ENCODE measurements at regions not wholly inside any gene's neighbourhood (a gene's known extent, or its start where the extent isn't known, plus 50 kb on each side); places are given as distances from the start of the nearest gene placed in this dataset.

- Histone ChIP-seq H4K20me1 (ENCODE audit: insufficient read depth, low read length) (no peaks in the 10 kb centered on the region), H3K9me3 (ENCODE audit: low read depth, low read length) (no peaks in the 10 kb centered on the region), H3K27ac (ENCODE audit: low read depth, low read length) (no peak overlapping the region), H3K36me3 (ENCODE audit: insufficient read depth, low read length) (no peaks in the 10 kb centered on the region), H3K27me3 (ENCODE audit: insufficient read depth, low read length) (no peaks in the 10 kb centered on the region), H3K4me1 (ENCODE audit: insufficient read depth, low read length) (no peaks in the 10 kb centered on the region), H2AFZ (ENCODE audit: low read length) (no peak overlapping the region), H3K4me2 (ENCODE audit: insufficient read depth, low read length) (no peak overlapping the region), H3K4me3 (ENCODE audit: insufficient read depth, low read length) (no peak overlapping the region), H3K79me2 (ENCODE audit: insufficient read depth, low read length) (no peaks in the 10 kb centered on the region)
- TF ChIP-seq, protein P1, sequence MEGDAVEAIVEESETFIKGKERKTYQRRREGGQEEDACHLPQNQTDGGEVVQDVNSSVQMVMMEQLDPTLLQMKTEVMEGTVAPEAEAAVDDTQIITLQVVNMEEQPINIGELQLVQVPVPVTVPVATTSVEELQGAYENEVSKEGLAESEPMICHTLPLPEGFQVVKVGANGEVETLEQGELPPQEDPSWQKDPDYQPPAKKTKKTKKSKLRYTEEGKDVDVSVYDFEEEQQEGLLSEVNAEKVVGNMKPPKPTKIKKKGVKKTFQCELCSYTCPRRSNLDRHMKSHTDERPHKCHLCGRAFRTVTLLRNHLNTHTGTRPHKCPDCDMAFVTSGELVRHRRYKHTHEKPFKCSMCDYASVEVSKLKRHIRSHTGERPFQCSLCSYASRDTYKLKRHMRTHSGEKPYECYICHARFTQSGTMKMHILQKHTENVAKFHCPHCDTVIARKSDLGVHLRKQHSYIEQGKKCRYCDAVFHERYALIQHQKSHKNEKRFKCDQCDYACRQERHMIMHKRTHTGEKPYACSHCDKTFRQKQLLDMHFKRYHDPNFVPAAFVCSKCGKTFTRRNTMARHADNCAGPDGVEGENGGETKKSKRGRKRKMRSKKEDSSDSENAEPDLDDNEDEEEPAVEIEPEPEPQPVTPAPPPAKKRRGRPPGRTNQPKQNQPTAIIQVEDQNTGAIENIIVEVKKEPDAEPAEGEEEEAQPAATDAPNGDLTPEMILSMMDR (IDR thresholded peaks at IDR 0.05; ENCODE audit: extremely low read depth, low read depth, low read length) = no peak
- DNase-seq (ENCODE audit: insufficient read length, low spot score, missing footprints) = no peak
Observed at GRCh38 chr4:158333820-158334219, 123.5 kb downstream of the TMEM144 start.

DNA sequence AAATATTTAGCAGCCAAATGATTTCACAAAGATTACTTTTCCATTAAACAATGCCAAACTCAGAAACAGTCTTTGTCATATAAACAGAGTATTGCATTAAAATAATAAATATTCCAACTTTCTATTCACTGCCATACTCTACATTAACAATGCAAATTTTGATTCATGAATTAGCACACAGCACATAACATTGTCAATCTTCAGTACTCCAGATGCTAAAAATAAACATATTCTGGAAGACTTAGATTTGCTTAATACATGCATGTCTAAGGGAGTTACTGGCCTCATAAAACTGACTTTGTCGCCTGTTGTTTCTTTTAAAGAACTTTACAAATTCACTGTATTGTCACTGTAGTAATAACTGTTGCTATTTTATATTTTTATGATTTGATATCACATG lies 131.6 kb downstream of the TMEM144 start:
- TF ChIP-seq, protein P1 (IDR thresholded peaks at IDR 0.05; ENCODE audit: extremely low read depth, low read depth, low read length) = no peak

DNA sequence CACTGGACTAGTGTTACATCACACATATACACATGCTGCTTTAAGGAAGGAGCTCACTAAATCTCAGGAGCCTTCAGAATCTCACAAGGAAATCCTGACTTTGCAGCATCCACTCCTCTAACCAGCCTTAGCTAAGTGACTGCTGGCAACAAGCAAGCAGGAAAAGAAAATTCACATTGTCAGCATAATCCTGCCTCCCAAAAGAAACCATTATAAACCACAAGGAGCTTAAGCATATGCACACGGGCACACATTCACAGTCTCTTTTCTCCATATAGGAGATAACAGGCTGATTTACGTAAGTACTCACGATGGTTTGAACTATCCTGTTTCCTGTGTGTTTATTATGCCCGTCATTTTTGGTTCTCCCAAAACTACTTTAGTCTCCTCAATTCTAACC lies 136.3 kb downstream of the TMEM144 start:
- Histone ChIP-seq H2AFZ (ENCODE audit: low read length) (no peak overlapping the region), H3K36me3 (ENCODE audit: insufficient read depth, low read length) (no peaks in the 10 kb centered on the region), H3K4me3 (ENCODE audit: insufficient read depth, low read length) (no peak overlapping the region), H4K20me1 (ENCODE audit: insufficient read depth, low read length) (no peaks in the 10 kb centered on the region), H3K27me3 (ENCODE audit: insufficient read depth, low read length) (no peaks in the 10 kb centered on the region), H3K79me2 (ENCODE audit: insufficient read depth, low read length) (no peaks in the 10 kb centered on the region), H3K4me2 (ENCODE audit: insufficient read depth, low read length) (no peak overlapping the region), H3K27ac (ENCODE audit: low read depth, low read length) (no peak overlapping the region), H3K4me1 (ENCODE audit: insufficient read depth, low read length) (no peaks in the 10 kb centered on the region), H3K9me3 (ENCODE audit: low read depth, low read length) (no peaks in the 10 kb centered on the region)
- no peak for DNase-seq (ENCODE audit: insufficient read length, low spot score, missing footprints)
- TF ChIP-seq, protein P1 (IDR thresholded peaks at IDR 0.05; ENCODE audit: extremely low read depth, low read depth, low read length) = no peak

More for the DNA sequence above, 131.6 kb downstream of the TMEM144 start:
- no peak for DNase-seq (ENCODE audit: insufficient read length, low spot score, missing footprints)
- Histone ChIP-seq H3K27ac (ENCODE audit: low read depth, low read length) (no peak overlapping the region), H3K4me3 (ENCODE audit: insufficient read depth, low read length) (no peak overlapping the region), H3K27me3 (ENCODE audit: insufficient read depth, low read length) (no peaks in the 10 kb centered on the region), H3K36me3 (ENCODE audit: insufficient read depth, low read length) (no peaks in the 10 kb centered on the region), H3K4me1 (ENCODE audit: insufficient read depth, low read length) (no peaks in the 10 kb centered on the region), H2AFZ (ENCODE audit: low read length) (no peak overlapping the region), H3K4me2 (ENCODE audit: insufficient read depth, low read length) (no peak overlapping the region), H3K9me3 (ENCODE audit: low read depth, low read length) (no peaks in the 10 kb centered on the region), H3K79me2 (ENCODE audit: insufficient read depth, low read length) (no peaks in the 10 kb centered on the region), H4K20me1 (ENCODE audit: insufficient read depth, low read length) (no peaks in the 10 kb centered on the region)

DNA sequence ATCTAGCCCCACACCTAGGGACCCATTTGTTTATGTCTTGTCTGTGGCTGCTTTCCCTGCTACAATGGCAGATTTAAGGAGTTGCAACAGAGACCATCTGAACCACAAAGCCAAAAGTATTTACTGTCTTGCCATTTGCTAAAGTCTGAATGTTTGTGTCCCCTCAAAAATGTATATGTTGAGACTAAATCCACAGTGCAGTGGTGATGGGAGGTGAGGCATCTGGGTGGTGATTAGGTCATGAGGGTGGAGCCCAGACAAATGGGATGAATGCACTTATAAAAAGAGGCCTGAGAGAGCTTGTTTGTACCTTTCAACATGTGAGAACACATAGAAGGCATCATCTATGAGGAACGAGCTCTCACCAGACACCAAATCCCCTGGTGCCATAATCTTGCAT lies 137.3 kb downstream of the TMEM144 start:
- Histone ChIP-seq H3K4me2 (ENCODE audit: insufficient read depth, low read length) (no peak overlapping the region), H3K27me3 (ENCODE audit: insufficient read depth, low read length) (no peaks in the 10 kb centered on the region), H4K20me1 (ENCODE audit: insufficient read depth, low read length) (no peaks in the 10 kb centered on the region), H3K4me1 (ENCODE audit: insufficient read depth, low read length) (no peaks in the 10 kb centered on the region), H3K36me3 (ENCODE audit: insufficient read depth, low read length) (no peaks in the 10 kb centered on the region), H3K79me2 (ENCODE audit: insufficient read depth, low read length) (no peaks in the 10 kb centered on the region), H3K9me3 (ENCODE audit: low read depth, low read length) (no peaks in the 10 kb centered on the region), H3K4me3 (ENCODE audit: insufficient read depth, low read length) (no peak overlapping the region), H3K27ac (ENCODE audit: low read depth, low read length) (no peak overlapping the region), H2AFZ (ENCODE audit: low read length) (no peak overlapping the region)
- TF ChIP-seq, protein P1 (IDR thresholded peaks at IDR 0.05; ENCODE audit: extremely low read depth, low read depth, low read length) = no peak
- DNase-seq (ENCODE audit: insufficient read length, low spot score, missing footprints) = no peak

Measured in osteoblast (primary cell).